ENCODE measurements at regions not wholly inside any gene's neighbourhood (a gene's known extent, or its start where the extent isn't known, plus 50 kb on each side); places are given as distances from the start of the nearest gene placed in this dataset.

- POLR2A ChIA-PET, result no interaction called here
- H3K4me3 ChIP-seq (ENCODE audit: low read depth, low read length), result no peak overlapping the region
- TF ChIP-seq CTCF (IDR thresholded peaks at IDR 0.05; ENCODE audit: insufficient read depth, low read length, missing control alignments), result no peak
- CTCF ChIA-PET, result no interaction called here
- no peak for DNase-seq (ENCODE audit: low read depth, low spot score)
Observed at GRCh38 chr2:492178-492577, 185.0 kb downstream of the TMEM18 start.

- ChIA-PET CTCF (no interaction called here), POLR2A (interaction anchor here (0.6 kb wide), 1 partner anchor 338 kb away, joined by 3 read pairs; no protein-coding TSS in a partner anchor)
- no peak for TF ChIP-seq CTCF (IDR thresholded peaks at IDR 0.05; ENCODE audit: insufficient read depth, low read length, missing control alignments)
- no peak for DNase-seq (ENCODE audit: low read depth, low spot score)
- H3K4me3 ChIP-seq (ENCODE audit: low read depth, low read length), result no peak overlapping the region
Observed at GRCh38 chr2:489838-490237, 187.4 kb downstream of the TMEM18 start.

GRCh38 chr2:489084-489483, 188.1 kb downstream of the TMEM18 start:
- H3K4me3 ChIP-seq (ENCODE audit: low read depth, low read length), result no peak overlapping the region
- TF ChIP-seq CTCF (IDR thresholded peaks at IDR 0.05; ENCODE audit: insufficient read depth, low read length, missing control alignments), result no peak
- CTCF ChIA-PET, result no interaction called here
- POLR2A ChIA-PET, result no interaction called here
- DNase-seq (ENCODE audit: low read depth, low spot score), result no peak

- CTCF ChIA-PET, result no interaction called here
- POLR2A ChIA-PET, result no interaction called here
- no peak overlapping the region for H3K4me3 ChIP-seq (ENCODE audit: low read depth, low read length)
- no peak for DNase-seq (ENCODE audit: low read depth, low spot score)
- TF ChIP-seq CTCF (IDR thresholded peaks at IDR 0.05; ENCODE audit: insufficient read depth, low read length, missing control alignments), result no peak
Observed at GRCh38 chr2:487186-488079, 189.8 kb downstream of the TMEM18 start.

GRCh38 chr2:486371-486770, 190.8 kb downstream of the TMEM18 start:
- TF ChIP-seq CTCF (IDR thresholded peaks at IDR 0.05; ENCODE audit: insufficient read depth, low read length, missing control alignments), result no peak
- POLR2A ChIA-PET, result no interaction called here
- no peak overlapping the region for H3K4me3 ChIP-seq (ENCODE audit: low read depth, low read length)
- no peak for DNase-seq (ENCODE audit: low read depth, low spot score)
- CTCF ChIA-PET, result no interaction called here

GRCh38 chr2:481388-481787, 193.5 kb upstream of the ALKAL2 start:
- no peak for TF ChIP-seq CTCF (IDR thresholded peaks at IDR 0.05; ENCODE audit: insufficient read depth, low read length, missing control alignments)
- ChIA-PET CTCF (no interaction called here), POLR2A (no interaction called here)
- no peak for DNase-seq (ENCODE audit: low read depth, low spot score)
- H3K4me3 ChIP-seq (ENCODE audit: low read depth, low read length), result no peak overlapping the region
